NCI-H2107 (cell line): ENCODE measurements at regions not wholly inside any gene's neighbourhood (a gene's known extent, or its start where the extent isn't known, plus 50 kb on each side); places are given as distances from the start of the nearest gene placed in this dataset.
"Not testable (repeated sequence)": the region's sequence is repeated elsewhere in the genome, so short reads cannot be mapped to it uniquely, and the experiment has no call there.

Experiments
- DNase-seq: peaks from one replicate; lab custom pipeline; 2025; lab: John Stamatoyannopoulos, UW

DNA sequence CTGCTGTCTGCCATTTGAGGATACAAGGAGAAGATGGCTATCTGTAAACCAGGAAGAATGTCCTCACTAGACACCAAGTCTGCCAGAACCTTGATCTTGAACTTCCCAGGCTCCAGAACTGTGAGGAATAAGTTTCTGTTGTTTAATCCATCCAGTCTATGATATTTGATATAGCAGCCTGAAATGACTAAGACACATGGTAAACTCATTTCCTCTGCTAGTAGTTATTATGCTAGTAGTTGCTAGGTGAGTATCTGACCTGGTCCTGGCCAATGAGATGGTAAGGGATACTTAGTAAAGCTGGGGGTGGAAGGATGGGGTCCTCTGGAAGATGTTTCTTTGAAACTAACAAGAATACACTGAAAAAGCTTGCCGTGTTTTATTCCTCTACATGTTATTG, 280.7 kb upstream of the ARHGEF26 start:
- no peak for DNase-seq

DNA sequence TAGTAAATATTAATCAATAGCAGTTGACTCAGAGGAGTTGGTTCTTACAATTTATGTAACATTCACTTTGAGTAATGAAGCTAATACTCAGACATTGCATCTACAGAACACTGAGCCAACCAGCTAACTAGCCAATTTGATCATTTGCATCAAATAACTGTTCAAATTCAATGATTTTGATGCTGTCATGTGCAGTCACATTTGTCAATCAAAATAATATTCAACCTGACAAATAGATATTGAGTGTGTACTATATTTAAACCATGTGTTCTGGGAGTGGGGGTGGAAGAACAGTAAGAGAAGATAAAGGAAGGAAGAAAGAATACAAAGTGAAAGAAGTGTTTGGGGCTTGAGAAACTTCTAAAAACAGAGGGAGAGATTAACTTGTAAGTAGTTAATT, 277.2 kb upstream of the ARHGEF26 start:
- no peak for DNase-seq

DNA sequence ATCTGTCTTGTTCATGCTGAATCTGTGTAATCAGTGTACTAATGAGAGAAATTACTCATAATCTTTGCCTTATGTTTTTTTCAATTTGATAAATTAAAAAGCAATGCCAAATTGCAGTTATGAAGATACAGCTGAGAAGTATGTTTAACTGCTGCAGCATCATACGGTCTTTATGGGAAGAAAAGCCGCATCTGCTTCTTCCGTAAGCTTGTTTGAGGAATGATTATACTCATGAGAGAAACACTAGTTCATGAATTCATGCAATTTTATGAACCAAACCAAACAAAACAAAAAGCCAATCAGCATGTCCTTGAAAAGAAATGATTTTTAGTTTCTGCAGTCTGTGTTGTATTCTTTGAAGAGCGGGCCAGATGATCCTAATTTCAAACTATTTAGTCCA, 275.9 kb upstream of the ARHGEF26 start:
- no peak for DNase-seq

DNA sequence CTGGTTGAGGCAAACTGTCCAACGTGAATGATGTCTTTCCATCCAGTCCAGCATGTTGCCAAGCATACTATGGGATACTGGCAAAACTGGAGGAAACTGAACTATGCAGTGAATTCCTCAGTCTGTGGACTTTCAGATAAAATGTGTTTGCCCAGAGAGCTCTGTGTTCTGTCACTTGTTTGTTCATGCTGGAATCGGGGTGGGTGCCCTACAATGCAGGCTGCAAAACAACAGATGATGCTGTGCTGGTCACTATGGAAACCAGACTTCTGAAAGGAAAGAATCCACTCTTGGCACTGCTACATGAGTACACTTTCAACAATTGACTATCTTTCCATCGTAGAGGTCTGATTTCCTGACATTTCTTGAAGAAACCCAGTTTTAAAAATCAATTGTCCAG, 272.5 kb upstream of the ARHGEF26 start:
- DNase-seq = no peak

DNA sequence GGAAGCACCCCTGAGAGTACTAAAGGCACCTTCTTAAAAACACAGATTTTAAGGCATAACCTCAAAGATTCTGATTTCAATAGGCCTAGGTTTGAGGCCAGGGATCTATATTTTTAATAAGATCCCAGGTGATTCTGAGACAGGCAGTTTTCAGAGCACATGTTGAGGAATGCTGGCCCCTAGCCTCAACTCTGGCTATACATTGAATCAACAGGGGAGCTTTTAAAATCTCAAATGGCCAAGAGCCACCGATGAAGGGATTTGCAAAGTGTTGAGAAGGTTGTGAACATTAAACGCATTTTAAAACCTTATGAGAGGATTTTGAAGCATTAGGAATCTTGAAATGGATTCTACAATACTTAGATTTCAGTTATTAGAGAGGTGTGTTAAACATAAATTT, 268.8 kb upstream of the ARHGEF26 start:
- DNase-seq = no peak

DNA sequence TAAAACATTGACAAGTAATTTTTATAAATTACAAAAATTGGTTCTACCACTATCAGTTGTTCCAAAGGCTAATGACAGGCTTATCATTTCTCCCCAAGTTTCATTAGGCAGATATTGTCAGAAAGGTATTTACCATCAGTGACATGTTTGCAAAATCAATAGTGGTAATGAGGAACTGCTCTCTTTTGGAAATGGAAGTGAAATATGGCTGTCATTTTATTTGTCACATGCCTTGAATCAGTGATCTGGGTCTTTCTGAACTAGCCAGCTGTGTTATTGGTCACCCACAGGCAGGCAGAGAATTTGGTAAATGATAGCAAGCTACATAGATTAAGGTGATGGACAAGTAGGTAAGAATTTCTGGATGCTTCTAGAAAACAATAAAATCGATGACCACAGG, 268.0 kb upstream of the ARHGEF26 start:
- DNase-seq = no peak

DNA sequence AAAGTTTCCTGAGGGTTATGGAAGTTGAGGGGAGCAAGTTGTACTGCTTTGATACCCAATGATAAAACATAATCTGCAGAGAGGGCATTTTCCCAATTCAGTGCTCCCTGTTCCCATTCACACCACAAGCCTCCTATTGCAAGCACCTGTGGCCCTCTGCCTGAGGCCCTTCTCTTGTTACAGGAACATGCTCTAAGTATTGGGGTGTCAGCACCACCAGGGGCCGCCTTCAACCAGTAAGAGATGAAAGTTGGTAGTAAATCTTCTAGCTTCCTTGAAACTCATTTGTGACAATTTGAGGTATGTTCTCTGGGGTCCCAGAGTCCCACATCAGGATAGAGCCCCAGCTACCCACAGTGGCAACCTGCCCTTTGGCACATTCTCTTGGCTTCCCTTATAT, 265.4 kb upstream of the ARHGEF26 start:
- no peak for DNase-seq

DNA sequence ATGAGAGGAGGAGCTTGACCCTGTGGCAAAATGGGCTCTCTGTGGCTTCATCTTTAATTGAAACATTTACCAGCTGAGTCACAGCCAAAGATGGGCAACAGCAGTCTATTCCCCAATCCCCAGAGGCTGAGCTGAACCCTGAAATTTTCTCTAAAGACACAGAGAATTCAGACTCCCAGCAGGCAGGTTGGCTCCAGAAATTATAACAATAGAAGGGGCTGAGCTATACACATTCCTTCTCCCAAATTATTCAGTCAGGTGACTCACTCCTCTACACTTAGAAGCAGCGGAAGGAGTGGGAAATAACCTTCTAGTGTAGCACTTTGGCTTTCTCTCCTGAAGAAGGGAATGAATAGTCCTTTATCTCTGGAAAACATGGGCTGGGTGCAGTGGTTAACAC, 264.3 kb upstream of the ARHGEF26 start:
- no peak for DNase-seq

DNA sequence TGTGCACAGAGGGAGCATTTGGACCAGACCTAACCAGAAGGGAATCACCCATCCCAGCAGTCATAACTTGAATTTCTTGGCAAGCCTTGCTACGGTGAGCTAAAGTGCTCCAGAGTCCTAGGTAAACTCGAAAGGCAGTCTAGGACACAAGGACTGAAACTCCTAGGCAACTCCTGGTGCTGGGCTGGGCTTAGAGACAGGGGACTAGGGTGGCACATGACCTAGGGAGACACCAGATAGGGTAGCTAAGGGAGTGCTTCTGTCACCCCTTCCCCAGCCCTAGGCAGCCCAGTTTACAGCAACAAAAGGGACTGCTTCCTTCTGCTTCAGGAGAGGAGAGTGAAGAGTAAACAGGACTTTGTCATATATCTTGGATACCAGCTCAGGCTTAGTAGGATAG, 256.4 kb upstream of the ARHGEF26 start:
- DNase-seq = no peak

DNA sequence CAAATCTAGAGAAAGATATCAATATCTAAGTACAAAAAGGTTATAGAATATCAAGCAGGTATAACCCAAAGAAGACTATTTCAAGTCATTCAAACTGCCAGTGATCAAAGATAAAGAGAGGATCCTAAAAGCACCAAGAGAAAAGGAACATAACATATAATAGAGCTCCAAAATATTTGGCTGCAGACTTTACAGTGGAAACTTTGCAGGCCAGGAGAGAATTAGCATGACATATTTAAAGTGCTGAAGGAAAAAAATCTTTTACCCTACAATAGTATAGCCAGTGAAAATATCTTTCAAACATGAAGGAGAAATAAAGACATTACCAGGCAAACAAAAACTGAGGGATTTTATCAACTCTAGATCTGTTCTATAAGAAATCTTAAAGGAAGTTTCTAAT, 254.3 kb upstream of the ARHGEF26 start:
- no peak for DNase-seq

DNA sequence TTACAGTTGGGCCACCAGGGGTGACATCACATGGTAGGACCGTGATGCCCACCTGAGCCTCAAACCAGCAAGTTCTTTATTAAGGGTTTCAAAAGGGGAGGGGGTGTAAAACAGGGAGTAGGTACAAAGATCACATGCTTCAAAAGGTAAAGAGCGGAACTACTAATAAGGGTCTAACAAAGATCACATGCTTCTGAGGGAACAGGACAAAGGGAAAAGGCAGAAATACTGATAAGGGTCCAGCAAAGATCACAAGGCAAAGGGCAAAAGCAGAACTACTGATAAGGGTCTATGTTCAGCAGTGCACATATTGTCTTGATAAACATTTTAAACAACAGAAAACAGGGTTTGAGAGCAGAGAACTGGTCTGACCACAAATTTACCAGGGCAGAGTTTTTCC, 246.8 kb upstream of the ARHGEF26 start:
- not testable (repeated sequence) for DNase-seq

DNA sequence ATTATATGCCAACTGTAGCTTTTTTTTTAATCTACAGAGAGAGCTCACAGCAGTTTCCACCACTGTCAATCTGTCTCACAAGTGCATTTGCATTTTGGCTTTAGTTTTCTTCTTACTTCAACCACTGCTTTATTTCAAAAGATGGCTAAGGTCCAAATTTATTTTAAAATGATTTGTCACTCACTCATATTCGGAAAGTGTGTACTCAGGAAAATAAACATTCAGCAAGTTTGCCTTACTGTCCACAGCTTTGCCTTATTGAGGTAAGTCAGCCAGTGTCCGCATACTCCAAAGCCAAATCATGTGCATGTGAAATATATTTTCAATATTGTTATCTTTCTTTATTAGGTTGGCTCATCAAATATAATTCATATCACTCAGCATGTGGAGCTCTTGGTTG, 240.7 kb upstream of the ARHGEF26 start:
- DNase-seq = no peak

DNA sequence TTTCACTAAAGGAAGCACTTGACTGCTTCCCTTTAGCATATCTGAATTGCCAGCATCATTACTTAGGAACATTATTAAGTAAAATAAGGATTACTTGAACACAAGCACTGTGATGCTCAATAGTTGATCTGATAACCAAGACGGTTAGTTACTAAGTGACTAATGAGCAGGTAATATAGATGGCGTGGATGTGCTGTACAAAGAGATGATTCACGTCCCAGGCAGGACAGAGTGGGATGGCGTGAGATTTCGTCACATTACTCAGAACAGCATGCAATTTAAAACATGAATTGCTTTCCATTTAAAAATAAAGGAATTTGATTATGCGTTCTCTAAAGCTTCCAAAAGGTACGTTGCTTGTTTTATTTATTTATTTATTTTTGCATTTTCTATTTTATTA, 240.0 kb upstream of the ARHGEF26 start:
- DNase-seq = no peak

DNA sequence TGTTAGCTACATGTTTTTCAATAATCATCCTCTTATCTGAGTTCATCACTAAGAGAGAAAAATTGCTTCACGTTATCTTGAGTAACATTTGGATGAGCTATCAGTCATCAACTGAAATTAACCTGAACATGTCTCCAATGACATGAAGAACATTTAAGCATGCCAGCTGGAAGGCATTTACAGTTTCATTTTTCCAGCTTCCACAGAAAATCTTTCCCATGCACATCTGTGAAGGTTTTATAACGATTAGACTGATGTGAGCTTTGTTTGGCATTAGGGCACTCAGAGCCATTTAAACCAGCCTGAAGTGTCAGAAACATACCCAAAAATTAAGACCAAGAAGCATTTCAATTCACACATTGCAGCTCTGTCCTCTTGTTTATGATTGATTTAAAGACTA, 235.8 kb upstream of the ARHGEF26 start:
- no peak for DNase-seq

DNA sequence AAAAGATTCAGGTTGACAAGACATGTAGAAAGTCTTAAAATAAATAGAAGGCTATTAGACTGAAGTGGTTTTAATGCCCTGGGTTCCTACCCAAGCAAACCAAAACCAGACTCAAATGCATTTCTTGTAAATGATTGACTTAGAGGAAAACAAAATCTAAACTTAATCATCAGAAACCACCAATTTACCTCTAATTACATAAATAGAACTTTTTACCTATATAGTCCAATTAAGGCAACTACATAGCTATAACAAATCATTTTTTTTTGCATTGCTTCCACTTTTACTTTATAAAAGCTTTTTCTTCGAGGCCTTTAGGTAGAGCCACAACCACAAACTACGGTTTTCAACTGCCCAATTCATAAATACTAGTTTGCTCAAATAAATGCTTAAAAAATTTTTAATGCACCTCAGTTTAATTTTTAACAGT, 231.3 kb upstream of the ARHGEF26 start:
- no peak for DNase-seq

DNA sequence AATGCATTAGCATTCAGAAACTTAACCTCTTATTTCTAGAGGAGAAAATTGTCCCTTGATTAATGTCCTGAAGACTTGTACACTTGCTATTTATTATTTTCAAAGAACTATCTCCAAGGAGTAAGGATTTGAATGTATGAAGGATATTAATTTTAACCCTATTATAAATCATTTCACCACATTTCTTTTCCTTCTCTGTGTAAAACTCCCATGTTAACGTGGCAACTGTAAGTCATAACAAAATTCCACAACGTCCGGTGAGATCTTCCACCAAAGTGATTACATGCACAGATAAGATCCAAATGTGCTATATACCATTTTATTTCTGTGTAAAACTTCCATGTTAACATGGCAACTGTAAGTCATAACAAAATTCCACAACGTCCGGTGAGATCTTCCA, 229.1 kb upstream of the ARHGEF26 start:
- DNase-seq = no peak

DNA sequence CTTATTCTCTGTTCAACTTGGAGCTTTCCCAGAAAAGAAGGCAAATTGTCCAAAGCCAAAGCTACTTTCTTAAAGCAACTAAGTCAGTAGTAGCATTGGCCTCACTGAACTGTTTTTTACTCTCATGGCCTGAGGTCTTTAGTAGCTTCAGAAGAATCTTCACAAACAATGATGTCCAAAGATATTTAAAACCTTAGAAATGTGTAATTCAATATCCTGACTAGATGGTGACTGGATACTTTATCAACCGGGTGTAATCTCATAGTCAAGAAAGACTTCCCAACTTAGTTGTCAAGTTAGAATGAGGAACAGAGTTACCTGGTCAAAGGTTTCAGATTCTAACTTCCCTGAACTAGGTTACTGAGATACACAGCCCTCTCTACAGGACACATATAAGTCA, 226.3 kb upstream of the ARHGEF26 start:
- DNase-seq = no peak

DNA sequence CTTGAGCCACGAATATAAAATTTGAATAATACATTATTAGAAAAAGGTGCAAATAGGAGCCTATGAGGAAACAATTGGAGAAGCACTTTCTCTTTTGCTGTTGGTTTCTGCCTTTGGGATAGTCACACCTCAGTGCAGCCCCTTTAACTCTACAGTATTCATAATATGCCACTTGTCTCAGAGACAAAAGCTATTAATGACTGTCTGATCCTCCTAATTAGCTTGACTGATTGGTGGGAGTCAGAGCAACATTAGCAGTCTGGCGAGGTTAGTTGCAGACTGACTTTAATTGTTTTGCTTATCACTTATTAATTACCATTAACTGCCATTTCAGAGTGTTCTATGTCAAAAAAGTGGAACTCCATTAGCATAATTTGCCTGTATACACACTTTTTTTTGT, 225.0 kb upstream of the ARHGEF26 start:
- no peak for DNase-seq

DNA sequence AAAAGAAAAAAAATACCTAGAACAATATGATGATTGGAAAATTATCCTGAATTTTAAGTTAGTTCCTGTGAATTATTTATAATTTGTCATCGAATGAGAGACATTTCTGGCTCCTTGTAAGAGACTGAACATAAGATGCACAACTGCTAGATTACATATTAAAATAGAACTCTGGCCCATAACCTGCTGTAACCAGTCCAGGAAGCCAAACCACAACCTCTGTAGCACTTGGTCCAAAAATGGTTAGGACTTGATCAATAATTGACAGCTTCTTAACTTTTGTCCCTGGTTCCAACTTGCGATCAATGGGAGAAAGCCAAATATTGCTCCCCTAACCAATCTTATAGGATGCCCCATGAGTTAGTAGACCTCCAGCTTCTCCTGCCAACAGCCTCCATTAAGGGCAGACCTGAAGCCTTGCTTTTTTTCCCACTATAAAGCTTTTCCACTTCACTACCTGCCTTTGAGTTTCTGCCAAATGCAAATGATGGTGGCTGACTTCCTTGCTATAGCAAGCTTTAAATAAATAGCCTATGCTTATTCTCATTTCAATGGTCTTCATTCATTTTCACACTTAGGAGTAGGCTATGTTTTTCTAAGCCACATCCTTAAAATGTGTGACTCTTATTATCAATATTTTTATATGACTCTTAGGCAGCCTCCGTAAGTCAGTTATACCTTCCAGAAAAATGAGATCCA, 224.0 kb upstream of the ARHGEF26 start:
- no peak for DNase-seq

DNA sequence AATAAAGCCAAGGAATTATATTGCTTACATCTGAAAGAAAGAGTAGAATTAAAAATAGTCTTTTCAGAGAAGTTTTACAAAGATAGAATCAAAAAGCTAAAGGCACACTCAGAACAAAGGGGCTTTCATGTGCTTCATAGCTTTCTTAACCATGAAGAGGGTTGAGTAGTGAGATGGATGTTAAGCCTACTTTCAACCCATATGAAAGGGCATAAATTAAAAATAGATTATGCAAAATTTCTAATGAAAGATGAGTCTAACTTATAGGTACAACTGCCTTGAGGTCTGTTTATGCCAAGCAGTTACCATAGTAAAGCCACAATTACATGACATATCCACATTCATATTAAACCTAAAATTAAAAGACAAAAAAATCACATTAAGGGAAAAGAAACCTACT, 223.3 kb upstream of the ARHGEF26 start:
- no peak for DNase-seq

DNA sequence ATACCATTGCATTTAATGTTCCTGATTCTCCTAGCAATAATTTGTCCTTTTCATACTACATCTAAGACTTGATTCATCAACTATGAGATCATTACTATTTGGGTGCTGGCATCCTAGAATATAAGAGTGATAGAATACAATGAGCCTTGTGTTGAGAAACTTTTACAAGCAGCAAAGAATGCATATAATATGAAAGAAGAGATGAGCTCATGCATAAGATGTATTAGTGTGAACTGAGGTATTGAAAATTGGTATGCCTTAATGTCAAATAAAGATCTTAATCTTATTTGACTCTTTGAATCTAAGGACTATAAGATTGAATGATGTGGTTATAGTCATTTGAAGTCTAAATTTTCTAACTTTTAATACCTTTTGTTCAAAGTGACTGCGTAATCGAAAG, 220.0 kb upstream of the ARHGEF26 start:
- no peak for DNase-seq

DNA sequence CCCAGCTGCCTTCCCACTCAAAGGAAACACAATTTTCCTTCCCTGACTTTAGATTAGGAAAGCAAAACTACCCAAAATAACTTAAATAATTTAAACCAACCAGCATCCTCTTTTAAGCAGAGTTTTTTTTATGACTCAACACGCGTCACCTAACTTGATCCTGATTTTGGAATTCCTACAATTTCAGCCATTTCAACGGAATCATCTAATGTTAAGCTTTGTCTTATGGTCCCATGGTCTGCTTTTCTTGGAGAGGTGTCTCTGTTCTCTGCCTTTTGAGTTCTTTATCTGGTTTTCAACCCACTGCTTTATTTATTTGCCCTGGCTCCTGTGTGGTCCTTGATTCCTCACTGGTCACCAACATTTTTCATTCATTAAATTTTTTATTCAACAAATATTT, 219.2 kb upstream of the ARHGEF26 start:
- DNase-seq = no peak

DNA sequence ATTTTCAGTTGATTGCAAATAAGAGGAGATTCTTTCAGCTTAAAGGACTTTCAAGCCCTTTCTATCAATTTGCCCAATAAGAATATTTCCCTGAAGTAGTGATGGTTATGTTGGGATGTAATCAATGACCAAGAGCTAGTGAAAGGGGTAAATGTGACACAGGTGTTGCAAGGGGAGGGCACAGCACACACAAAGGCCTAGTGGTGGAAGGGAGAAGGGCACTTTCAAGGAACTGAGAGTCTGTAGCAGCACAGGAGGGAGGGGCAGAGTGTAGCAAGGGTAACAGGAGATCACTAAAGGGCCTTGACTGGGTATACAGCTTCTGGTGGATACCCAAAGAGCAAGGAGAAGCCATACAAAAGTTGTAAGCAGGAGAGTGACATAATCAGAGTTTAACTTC, 217.8 kb upstream of the ARHGEF26 start:
- DNase-seq = no peak

DNA sequence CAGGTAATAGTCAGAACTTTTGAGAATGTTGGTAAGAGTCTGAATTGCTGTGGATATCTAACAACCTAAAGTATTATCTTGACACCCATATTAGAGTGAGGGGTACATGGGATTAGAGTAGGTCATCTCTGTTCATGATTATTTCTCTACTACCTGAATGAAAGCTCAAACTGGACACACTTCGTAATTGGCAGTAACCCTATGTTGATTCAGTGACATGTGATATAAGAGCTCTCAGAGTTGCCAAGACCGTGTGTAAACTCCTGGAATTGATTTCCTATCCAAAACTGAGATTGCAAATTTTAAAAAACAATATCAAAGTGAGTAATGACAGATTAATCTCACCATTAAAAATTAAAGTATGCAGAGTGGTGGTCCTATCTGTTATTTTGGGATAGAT, 214.8 kb upstream of the ARHGEF26 start:
- DNase-seq = no peak

DNA sequence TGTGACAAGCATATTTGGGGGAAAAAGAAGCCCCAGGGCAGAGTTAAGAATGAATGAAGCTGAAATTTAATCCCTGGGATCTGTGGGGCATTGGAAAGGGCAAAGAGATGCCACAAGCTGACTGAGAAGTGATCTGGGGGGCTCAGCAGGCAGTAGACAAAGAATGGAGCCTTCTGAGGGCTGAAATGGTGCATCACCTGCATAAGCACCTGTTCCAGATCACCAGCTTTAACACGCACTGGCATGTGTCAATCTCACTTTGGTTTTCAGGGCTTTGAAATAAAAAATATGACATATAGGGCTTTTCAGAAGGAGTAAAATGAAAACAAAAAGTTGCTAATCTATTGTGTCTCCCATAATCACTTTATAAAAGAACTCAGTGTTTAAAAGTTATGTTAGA, 210.8 kb upstream of the ARHGEF26 start:
- DNase-seq = no peak
